K562 (cell line): ENCODE measurements at regions not wholly inside any gene's neighbourhood (a gene's known extent, or its start where the extent isn't known, plus 50 kb on each side); places are given as distances from the start of the nearest gene placed in this dataset.

ENCODE experiments used
- NCOA4 ChIP-seq: fragments of 450-650 bp; IDR thresholded peaks from 2 replicates; pipeline ENCODE4 v1.6.1; 2018; ENCODE audit warnings: mild to moderate bottlenecking; ENCODE audit not compliant: partially characterized antibody
- ZNF324 ChIP-seq: fragments of 250-450 bp; sonication (Bioruptor Pico); IDR thresholded peaks from 2 replicates; pipeline ENCODE4 v1.4.0; 2020; ENCODE audit warnings: mild to moderate bottlenecking
- TF ChIP-seq, protein P1 (sequence below): fragments of 450-650 bp; IDR thresholded peaks from 2 replicates; pipeline ENCODE4 v1.6.1; 2016; ENCODE audit warnings: mild to moderate bottlenecking, moderate library complexity

DNA sequence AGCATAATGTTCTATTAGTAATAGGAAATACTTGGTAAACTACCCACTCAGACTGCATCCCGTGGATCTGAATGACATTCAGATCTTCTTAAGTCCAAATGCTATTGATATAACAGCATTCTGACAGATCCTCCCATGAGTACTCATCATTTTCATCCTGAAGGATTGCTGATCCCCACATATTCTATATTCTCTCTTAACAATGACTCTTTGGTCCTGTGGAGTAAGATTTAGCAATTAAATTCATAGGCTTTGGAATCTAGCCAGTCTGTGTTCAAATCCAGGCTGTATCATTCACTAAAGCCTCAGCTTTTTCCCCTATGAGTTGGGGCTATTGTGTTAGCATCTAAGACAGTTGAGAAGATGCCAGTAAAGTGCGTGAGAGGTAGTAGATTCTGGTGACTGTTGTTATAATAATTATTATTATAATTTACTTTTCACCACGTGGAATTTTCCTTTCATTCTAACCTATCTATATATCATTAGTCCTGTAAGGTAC is 591.3 kb upstream of the SYT4 start (continued):
- TF ChIP-seq, protein P1, sequence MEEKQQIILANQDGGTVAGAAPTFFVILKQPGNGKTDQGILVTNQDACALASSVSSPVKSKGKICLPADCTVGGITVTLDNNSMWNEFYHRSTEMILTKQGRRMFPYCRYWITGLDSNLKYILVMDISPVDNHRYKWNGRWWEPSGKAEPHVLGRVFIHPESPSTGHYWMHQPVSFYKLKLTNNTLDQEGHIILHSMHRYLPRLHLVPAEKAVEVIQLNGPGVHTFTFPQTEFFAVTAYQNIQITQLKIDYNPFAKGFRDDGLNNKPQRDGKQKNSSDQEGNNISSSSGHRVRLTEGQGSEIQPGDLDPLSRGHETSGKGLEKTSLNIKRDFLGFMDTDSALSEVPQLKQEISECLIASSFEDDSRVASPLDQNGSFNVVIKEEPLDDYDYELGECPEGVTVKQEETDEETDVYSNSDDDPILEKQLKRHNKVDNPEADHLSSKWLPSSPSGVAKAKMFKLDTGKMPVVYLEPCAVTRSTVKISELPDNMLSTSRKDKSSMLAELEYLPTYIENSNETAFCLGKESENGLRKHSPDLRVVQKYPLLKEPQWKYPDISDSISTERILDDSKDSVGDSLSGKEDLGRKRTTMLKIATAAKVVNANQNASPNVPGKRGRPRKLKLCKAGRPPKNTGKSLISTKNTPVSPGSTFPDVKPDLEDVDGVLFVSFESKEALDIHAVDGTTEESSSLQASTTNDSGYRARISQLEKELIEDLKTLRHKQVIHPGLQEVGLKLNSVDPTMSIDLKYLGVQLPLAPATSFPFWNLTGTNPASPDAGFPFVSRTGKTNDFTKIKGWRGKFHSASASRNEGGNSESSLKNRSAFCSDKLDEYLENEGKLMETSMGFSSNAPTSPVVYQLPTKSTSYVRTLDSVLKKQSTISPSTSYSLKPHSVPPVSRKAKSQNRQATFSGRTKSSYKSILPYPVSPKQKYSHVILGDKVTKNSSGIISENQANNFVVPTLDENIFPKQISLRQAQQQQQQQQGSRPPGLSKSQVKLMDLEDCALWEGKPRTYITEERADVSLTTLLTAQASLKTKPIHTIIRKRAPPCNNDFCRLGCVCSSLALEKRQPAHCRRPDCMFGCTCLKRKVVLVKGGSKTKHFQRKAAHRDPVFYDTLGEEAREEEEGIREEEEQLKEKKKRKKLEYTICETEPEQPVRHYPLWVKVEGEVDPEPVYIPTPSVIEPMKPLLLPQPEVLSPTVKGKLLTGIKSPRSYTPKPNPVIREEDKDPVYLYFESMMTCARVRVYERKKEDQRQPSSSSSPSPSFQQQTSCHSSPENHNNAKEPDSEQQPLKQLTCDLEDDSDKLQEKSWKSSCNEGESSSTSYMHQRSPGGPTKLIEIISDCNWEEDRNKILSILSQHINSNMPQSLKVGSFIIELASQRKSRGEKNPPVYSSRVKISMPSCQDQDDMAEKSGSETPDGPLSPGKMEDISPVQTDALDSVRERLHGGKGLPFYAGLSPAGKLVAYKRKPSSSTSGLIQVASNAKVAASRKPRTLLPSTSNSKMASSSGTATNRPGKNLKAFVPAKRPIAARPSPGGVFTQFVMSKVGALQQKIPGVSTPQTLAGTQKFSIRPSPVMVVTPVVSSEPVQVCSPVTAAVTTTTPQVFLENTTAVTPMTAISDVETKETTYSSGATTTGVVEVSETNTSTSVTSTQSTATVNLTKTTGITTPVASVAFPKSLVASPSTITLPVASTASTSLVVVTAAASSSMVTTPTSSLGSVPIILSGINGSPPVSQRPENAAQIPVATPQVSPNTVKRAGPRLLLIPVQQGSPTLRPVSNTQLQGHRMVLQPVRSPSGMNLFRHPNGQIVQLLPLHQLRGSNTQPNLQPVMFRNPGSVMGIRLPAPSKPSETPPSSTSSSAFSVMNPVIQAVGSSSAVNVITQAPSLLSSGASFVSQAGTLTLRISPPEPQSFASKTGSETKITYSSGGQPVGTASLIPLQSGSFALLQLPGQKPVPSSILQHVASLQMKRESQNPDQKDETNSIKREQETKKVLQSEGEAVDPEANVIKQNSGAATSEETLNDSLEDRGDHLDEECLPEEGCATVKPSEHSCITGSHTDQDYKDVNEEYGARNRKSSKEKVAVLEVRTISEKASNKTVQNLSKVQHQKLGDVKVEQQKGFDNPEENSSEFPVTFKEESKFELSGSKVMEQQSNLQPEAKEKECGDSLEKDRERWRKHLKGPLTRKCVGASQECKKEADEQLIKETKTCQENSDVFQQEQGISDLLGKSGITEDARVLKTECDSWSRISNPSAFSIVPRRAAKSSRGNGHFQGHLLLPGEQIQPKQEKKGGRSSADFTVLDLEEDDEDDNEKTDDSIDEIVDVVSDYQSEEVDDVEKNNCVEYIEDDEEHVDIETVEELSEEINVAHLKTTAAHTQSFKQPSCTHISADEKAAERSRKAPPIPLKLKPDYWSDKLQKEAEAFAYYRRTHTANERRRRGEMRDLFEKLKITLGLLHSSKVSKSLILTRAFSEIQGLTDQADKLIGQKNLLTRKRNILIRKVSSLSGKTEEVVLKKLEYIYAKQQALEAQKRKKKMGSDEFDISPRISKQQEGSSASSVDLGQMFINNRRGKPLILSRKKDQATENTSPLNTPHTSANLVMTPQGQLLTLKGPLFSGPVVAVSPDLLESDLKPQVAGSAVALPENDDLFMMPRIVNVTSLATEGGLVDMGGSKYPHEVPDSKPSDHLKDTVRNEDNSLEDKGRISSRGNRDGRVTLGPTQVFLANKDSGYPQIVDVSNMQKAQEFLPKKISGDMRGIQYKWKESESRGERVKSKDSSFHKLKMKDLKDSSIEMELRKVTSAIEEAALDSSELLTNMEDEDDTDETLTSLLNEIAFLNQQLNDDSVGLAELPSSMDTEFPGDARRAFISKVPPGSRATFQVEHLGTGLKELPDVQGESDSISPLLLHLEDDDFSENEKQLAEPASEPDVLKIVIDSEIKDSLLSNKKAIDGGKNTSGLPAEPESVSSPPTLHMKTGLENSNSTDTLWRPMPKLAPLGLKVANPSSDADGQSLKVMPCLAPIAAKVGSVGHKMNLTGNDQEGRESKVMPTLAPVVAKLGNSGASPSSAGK = no peak
- no peak for TF ChIP-seq ZNF324
- TF ChIP-seq NCOA4 = no peak
